Liver (tissue), 8 donors: ENCODE measurements at regions not wholly inside any gene's neighbourhood (a gene's known extent, or its start where the extent isn't known, plus 50 kb on each side); places are given as distances from the start of the nearest gene placed in this dataset.

Experiments used
- DNase-seq: peaks from one replicate; pipeline ENCODE4 v3.0.0-alpha.2; 2017; ENCODE audit warnings: low spot score
- H3K27ac ChIP-seq, 2 donors: one replicate each; pipeline ENCODE4 v1.7.0; 2013; ENCODE audit warnings: inconsistent platforms in 2 of 2, low read length in 2 of 2, control low read depth in 1 of 2, low read depth in 1 of 2, mild to moderate bottlenecking in 1 of 2
- H3K27me3 ChIP-seq, 4 donors: one replicate each; pipeline versions ENCODE4 v1.6.1 to v1.7.0; 2013; ENCODE audit warnings: low read length in 3 of 4, inconsistent platforms in 1 of 4, mild to moderate bottlenecking in 1 of 4, moderate library complexity in 1 of 4; ENCODE audit not compliant: control insufficient read depth in 4 of 4, insufficient read depth in 4 of 4
- H3K36me3 ChIP-seq, 4 donors: one replicate each; pipeline versions ENCODE4 v1.6.1 to v1.7.0; 2013; ENCODE audit warnings: low read length in 3 of 4, mild to moderate bottlenecking in 3 of 4, low read depth in 1 of 4, moderate library complexity in 1 of 4; ENCODE audit not compliant: control insufficient read depth in 4 of 4, insufficient read depth in 3 of 4
- H3K4me1 ChIP-seq, 4 donors: one replicate each; pipeline versions ENCODE4 v1.6.1 to v1.7.0; 2013; ENCODE audit warnings: low read length in 3 of 4, mild to moderate bottlenecking in 3 of 4, moderate library complexity in 1 of 4; ENCODE audit not compliant: control insufficient read depth in 4 of 4, insufficient read depth in 4 of 4
- H3K4me3 ChIP-seq, 3 donors: one replicate each; pipeline versions ENCODE4 v1.6.1 to v1.7.0; 2013; ENCODE audit warnings: low read length in 3 of 3, control low read depth in 1 of 3, low read depth in 1 of 3, mild to moderate bottlenecking in 1 of 3
- H3K9ac ChIP-seq, 2 donors: one replicate each; pipeline ENCODE4 v1.7.0; 2013; ENCODE audit warnings: low read length in 2 of 2, mild to moderate bottlenecking in 2 of 2, moderate library complexity in 2 of 2, control low read depth in 1 of 2, low read depth in 1 of 2
- H3K9me3 ChIP-seq, 4 donors: one replicate each; pipeline versions ENCODE4 v1.6.1 to v1.7.0; 2013; ENCODE audit warnings: low read length in 3 of 4; ENCODE audit not compliant: control insufficient read depth in 4 of 4
- EGR1 ChIP-seq, 2 donors: IDR thresholded peaks; 2 replicates each; pipeline ENCODE4 v1.6.1; 2016 to 2018; ENCODE audit warnings: antibody characterized with exemption in 2 of 2, low read depth in 2 of 2
- FOXA1 ChIP-seq: IDR thresholded peaks from 2 replicates; pipeline ENCODE4 v1.6.1; 2016; ENCODE audit warnings: antibody characterized with exemption
- FOXA2 ChIP-seq: IDR thresholded peaks from 2 replicates; pipeline ENCODE4 v1.6.1; 2016; ENCODE audit warnings: antibody characterized with exemption
- GABPA ChIP-seq, 2 donors: IDR thresholded peaks in 1 of 2; conservative IDR thresholded peaks in 1 of 2; 2 replicates each; pipeline ENCODE4 v1.6.1; 2016; ENCODE audit warnings: antibody characterized with exemption in 2 of 2, mild to moderate bottlenecking in 1 of 2, moderate library complexity in 1 of 2
- HNF4A ChIP-seq, 2 donors: conservative IDR thresholded peaks; 2 replicates each; pipeline ENCODE4 v1.6.1; 2016; ENCODE audit warnings: antibody characterized with exemption in 2 of 2, mild to moderate bottlenecking in 2 of 2
- HNF4G ChIP-seq: IDR thresholded peaks from 2 replicates; pipeline ENCODE4 v1.6.1; 2016; ENCODE audit warnings: antibody characterized with exemption
- JUND ChIP-seq, 2 donors: IDR thresholded peaks; 2 replicates each; pipeline ENCODE4 v1.6.1; 2016; ENCODE audit warnings: antibody characterized with exemption in 2 of 2
- NR2F2 ChIP-seq: IDR thresholded peaks from 2 replicates; pipeline ENCODE4 v1.6.1; 2016; ENCODE audit warnings: antibody characterized with exemption
- RAD21 ChIP-seq, 2 donors: IDR thresholded peaks; 2 replicates each; pipeline ENCODE4 v1.6.1; 2016; ENCODE audit warnings: antibody characterized with exemption in 2 of 2, mild to moderate bottlenecking in 2 of 2
- RXRA ChIP-seq, 2 donors: IDR thresholded peaks; 2 replicates each; pipeline ENCODE4 v1.6.1; 2017 to 2018; ENCODE audit warnings: antibody characterized with exemption in 2 of 2, mild to moderate bottlenecking in 1 of 2
- SP1 ChIP-seq: IDR thresholded peaks from 2 replicates; pipeline ENCODE4 v1.6.1; 2018; ENCODE audit warnings: antibody characterized with exemption, mild to moderate bottlenecking
- TAF1 ChIP-seq: conservative IDR thresholded peaks from 2 replicates; pipeline ENCODE4 v1.6.1; 2016; ENCODE audit warnings: antibody characterized with exemption, mild to moderate bottlenecking
- YY1 ChIP-seq: IDR thresholded peaks from 2 replicates; pipeline ENCODE4 v1.6.1; 2016; ENCODE audit warnings: antibody characterized with exemption, mild to moderate bottlenecking
- WGBS: extraction: QIAGEN DNeasy Blood & Tissue Kit; methylation state at CpG from one replicate; pipeline ENCODE4 v1.1.7; 2013; 5-methylcytosine and 5-hydroxymethylcytosine counted together
- TF ChIP-seq, protein P1 (sequence below): IDR thresholded peaks from 2 replicates; pipeline ENCODE4 v1.6.1; 2016; ENCODE audit warnings: antibody characterized with exemption
- TF ChIP-seq, protein P2 (sequence below): IDR thresholded peaks from 2 replicates; pipeline ENCODE4 v1.6.1; 2016; ENCODE audit warnings: antibody characterized with exemption
- TF ChIP-seq, protein P3 (sequence below): IDR thresholded peaks from 2 replicates; pipeline ENCODE4 v1.6.1; 2016; ENCODE audit warnings: antibody characterized with exemption, mild to moderate bottlenecking
- TF ChIP-seq, protein P4 (sequence below): IDR thresholded peaks from 2 replicates; pipeline ENCODE4 v1.6.1; 2016; ENCODE audit warnings: antibody characterized with exemption
- TF ChIP-seq, protein P5 (sequence below): fragments of 150-350 bp; IDR thresholded peaks from 2 replicates; pipeline ENCODE4 v1.5.1; 2017; ENCODE audit warnings: improper control_type of control experiment, low read depth, low read length; ENCODE audit not compliant: missing input control
- donor health status: healthy.
- donor health status: healthy.
- donor health status: healthy.
- donor health status: healthy.
- donor health status: healthy.

DNA sequence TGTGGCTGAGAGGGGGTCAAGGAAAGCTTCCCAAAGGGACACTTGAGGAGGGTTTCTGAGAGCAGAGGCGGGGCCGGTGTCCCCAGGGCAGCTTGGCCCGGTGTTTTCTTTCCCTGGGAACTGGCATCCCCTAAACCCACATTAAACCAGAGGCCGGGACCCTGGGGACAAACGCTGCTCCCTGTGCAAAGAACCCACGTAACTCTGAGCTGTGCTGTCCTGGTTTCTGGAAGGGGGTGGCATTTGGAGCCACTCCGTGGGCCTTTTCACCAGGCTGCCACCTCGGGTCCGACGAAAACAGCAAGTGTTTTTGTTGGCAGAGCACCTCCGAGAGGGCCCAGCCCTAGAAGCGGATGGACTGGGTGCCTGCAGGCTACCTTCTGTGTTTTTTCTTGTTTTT lies 100.2 kb upstream of the ANO1 start (continued):
- TF ChIP-seq EGR1 (IDR thresholded peaks at IDR 0.05; ENCODE audit: low read depth in 2 of 2) = no peak
- no peak for TF ChIP-seq GABPA (IDR thresholded peaks at IDR 0.05 in 1 of 2, conservative IDR thresholded peaks at IDR 0.05 in 1 of 2)
- no peak for TF ChIP-seq SP1

DNA sequence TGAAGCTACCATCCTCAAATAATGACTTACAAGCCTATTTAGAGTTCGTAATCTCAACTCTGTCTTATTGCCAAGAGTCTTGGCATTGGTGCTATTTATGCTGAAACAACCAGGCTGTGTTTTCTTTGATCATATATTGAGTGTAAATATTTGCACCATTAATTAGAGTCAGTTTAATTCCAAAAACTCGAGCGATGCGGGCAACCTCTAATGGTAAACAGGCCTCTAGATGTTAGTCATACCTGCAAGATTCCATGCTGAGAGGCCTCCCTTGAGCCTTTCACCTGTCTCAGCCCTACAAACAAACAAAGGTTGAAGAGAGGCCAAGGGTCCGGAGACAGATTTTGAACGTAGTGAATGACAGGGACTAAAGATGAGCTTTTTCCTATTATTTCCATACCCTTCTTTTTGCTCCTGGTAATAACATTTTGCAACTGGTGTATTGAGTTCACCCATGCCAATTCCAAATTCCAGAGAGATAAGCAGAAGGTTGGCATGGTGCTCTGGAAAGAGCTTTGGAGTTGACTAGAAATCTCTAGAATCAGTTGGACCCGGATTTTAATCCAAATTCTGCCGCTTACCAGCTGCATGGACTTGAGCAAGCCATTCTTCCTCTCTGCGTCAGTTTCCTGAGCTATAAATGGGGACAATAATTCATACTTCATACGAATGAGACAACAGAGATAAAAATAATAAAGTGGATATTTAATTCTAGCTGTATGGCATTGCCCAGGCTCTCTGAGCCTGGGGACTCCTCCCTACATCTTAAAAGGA lies 99.1 kb upstream of the ANO1 start:
- 32% methylated on average over 10 of the region's 10 CpGs for WGBS
- no peaks in the 10 kb centered on the region for H3K9me3 ChIP-seq
- H3K4me1 ChIP-seq = peaks cover 6 to 55% (median 39%) of the 10 kb centered on the region in 4 donors
- no peak for DNase-seq
- H3K27ac ChIP-seq = peak overlapping the region; percentile 60 to 89
- TF ChIP-seq RAD21 (IDR thresholded peaks at IDR 0.05) (peak; percentile 11 to 35), FOXA2 (no peak), NR2F2 (no peak), SP1 (peak; percentile 76), HNF4A (conservative IDR thresholded peaks at IDR 0.05) (peak; percentile 80 to 86), GABPA (IDR thresholded peaks at IDR 0.05 in 1 of 2, conservative IDR thresholded peaks at IDR 0.05 in 1 of 2) (no peak), RXRA (IDR thresholded peaks at IDR 0.05) (peak; percentile 73 to 79), EGR1 (IDR thresholded peaks at IDR 0.05; ENCODE audit: low read depth in 2 of 2) (no peak), YY1 (peak; percentile 89), FOXA1 (no peak), JUND (IDR thresholded peaks at IDR 0.05) (peak; percentile 33 to 54), TAF1 (no peak), HNF4G (peak; percentile 40)
- TF ChIP-seq, protein P1, sequence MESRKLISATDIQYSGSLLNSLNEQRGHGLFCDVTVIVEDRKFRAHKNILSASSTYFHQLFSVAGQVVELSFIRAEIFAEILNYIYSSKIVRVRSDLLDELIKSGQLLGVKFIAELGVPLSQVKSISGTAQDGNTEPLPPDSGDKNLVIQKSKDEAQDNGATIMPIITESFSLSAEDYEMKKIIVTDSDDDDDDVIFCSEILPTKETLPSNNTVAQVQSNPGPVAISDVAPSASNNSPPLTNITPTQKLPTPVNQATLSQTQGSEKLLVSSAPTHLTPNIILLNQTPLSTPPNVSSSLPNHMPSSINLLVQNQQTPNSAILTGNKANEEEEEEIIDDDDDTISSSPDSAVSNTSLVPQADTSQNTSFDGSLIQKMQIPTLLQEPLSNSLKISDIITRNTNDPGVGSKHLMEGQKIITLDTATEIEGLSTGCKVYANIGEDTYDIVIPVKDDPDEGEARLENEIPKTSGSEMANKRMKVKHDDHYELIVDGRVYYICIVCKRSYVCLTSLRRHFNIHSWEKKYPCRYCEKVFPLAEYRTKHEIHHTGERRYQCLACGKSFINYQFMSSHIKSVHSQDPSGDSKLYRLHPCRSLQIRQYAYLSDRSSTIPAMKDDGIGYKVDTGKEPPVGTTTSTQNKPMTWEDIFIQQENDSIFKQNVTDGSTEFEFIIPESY = peak; percentile 59
- TF ChIP-seq, protein P2, sequence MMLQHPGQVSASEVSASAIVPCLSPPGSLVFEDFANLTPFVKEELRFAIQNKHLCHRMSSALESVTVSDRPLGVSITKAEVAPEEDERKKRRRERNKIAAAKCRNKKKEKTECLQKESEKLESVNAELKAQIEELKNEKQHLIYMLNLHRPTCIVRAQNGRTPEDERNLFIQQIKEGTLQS = no peak
- TF ChIP-seq, protein P3, sequence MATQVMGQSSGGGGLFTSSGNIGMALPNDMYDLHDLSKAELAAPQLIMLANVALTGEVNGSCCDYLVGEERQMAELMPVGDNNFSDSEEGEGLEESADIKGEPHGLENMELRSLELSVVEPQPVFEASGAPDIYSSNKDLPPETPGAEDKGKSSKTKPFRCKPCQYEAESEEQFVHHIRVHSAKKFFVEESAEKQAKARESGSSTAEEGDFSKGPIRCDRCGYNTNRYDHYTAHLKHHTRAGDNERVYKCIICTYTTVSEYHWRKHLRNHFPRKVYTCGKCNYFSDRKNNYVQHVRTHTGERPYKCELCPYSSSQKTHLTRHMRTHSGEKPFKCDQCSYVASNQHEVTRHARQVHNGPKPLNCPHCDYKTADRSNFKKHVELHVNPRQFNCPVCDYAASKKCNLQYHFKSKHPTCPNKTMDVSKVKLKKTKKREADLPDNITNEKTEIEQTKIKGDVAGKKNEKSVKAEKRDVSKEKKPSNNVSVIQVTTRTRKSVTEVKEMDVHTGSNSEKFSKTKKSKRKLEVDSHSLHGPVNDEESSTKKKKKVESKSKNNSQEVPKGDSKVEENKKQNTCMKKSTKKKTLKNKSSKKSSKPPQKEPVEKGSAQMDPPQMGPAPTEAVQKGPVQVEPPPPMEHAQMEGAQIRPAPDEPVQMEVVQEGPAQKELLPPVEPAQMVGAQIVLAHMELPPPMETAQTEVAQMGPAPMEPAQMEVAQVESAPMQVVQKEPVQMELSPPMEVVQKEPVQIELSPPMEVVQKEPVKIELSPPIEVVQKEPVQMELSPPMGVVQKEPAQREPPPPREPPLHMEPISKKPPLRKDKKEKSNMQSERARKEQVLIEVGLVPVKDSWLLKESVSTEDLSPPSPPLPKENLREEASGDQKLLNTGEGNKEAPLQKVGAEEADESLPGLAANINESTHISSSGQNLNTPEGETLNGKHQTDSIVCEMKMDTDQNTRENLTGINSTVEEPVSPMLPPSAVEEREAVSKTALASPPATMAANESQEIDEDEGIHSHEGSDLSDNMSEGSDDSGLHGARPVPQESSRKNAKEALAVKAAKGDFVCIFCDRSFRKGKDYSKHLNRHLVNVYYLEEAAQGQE = peak; percentile 39
- TF ChIP-seq, protein P4, sequence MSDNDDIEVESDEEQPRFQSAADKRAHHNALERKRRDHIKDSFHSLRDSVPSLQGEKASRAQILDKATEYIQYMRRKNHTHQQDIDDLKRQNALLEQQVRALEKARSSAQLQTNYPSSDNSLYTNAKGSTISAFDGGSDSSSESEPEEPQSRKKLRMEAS = peak; percentile 49
- TF ChIP-seq, protein P5, sequence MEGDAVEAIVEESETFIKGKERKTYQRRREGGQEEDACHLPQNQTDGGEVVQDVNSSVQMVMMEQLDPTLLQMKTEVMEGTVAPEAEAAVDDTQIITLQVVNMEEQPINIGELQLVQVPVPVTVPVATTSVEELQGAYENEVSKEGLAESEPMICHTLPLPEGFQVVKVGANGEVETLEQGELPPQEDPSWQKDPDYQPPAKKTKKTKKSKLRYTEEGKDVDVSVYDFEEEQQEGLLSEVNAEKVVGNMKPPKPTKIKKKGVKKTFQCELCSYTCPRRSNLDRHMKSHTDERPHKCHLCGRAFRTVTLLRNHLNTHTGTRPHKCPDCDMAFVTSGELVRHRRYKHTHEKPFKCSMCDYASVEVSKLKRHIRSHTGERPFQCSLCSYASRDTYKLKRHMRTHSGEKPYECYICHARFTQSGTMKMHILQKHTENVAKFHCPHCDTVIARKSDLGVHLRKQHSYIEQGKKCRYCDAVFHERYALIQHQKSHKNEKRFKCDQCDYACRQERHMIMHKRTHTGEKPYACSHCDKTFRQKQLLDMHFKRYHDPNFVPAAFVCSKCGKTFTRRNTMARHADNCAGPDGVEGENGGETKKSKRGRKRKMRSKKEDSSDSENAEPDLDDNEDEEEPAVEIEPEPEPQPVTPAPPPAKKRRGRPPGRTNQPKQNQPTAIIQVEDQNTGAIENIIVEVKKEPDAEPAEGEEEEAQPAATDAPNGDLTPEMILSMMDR = no peak
- no peaks in the 10 kb centered on the region for H3K27me3 ChIP-seq
- H3K9ac ChIP-seq = peak overlapping the region in 1 of 2 donors; percentile 30
- H3K4me3 ChIP-seq = no peak overlapping the region
- H3K36me3 ChIP-seq = no peaks in the 10 kb centered on the region
